Liver (tissue), 8 donors: ENCODE measurements at regions not wholly inside any gene's neighbourhood (a gene's known extent, or its start where the extent isn't known, plus 50 kb on each side); places are given as distances from the start of the nearest gene placed in this dataset.

Experiments used
- DNase-seq: peaks from one replicate; pipeline ENCODE4 v3.0.0-alpha.2; 2017; ENCODE audit warnings: low spot score
- H3K27ac ChIP-seq, 2 donors: one replicate each; pipeline ENCODE4 v1.7.0; 2013; ENCODE audit warnings: inconsistent platforms in 2 of 2, low read length in 2 of 2, control low read depth in 1 of 2, low read depth in 1 of 2, mild to moderate bottlenecking in 1 of 2
- H3K27me3 ChIP-seq, 4 donors: one replicate each; pipeline versions ENCODE4 v1.6.1 to v1.7.0; 2013; ENCODE audit warnings: low read length in 3 of 4, inconsistent platforms in 1 of 4, mild to moderate bottlenecking in 1 of 4, moderate library complexity in 1 of 4; ENCODE audit not compliant: control insufficient read depth in 4 of 4, insufficient read depth in 4 of 4
- H3K36me3 ChIP-seq, 4 donors: one replicate each; pipeline versions ENCODE4 v1.6.1 to v1.7.0; 2013; ENCODE audit warnings: low read length in 3 of 4, mild to moderate bottlenecking in 3 of 4, low read depth in 1 of 4, moderate library complexity in 1 of 4; ENCODE audit not compliant: control insufficient read depth in 4 of 4, insufficient read depth in 3 of 4
- H3K4me1 ChIP-seq, 4 donors: one replicate each; pipeline versions ENCODE4 v1.6.1 to v1.7.0; 2013; ENCODE audit warnings: low read length in 3 of 4, mild to moderate bottlenecking in 3 of 4, moderate library complexity in 1 of 4; ENCODE audit not compliant: control insufficient read depth in 4 of 4, insufficient read depth in 4 of 4
- H3K4me3 ChIP-seq, 3 donors: one replicate each; pipeline versions ENCODE4 v1.6.1 to v1.7.0; 2013; ENCODE audit warnings: low read length in 3 of 3, control low read depth in 1 of 3, low read depth in 1 of 3, mild to moderate bottlenecking in 1 of 3
- H3K9ac ChIP-seq, 2 donors: one replicate each; pipeline ENCODE4 v1.7.0; 2013; ENCODE audit warnings: low read length in 2 of 2, mild to moderate bottlenecking in 2 of 2, moderate library complexity in 2 of 2, control low read depth in 1 of 2, low read depth in 1 of 2
- H3K9me3 ChIP-seq, 4 donors: one replicate each; pipeline versions ENCODE4 v1.6.1 to v1.7.0; 2013; ENCODE audit warnings: low read length in 3 of 4; ENCODE audit not compliant: control insufficient read depth in 4 of 4
- ATF3 ChIP-seq: IDR thresholded peaks from 2 replicates; pipeline ENCODE4 v1.6.1; 2016; ENCODE audit warnings: antibody characterized with exemption
- CTCF ChIP-seq: fragments of 150-350 bp; IDR thresholded peaks from 2 replicates; pipeline ENCODE4 v1.5.1; 2017; ENCODE audit warnings: improper control_type of control experiment, low read depth, low read length; ENCODE audit not compliant: missing input control
- EGR1 ChIP-seq, 2 donors: IDR thresholded peaks; 2 replicates each; pipeline ENCODE4 v1.6.1; 2016 to 2018; ENCODE audit warnings: antibody characterized with exemption in 2 of 2, low read depth in 2 of 2
- FOXA2 ChIP-seq: IDR thresholded peaks from 2 replicates; pipeline ENCODE4 v1.6.1; 2016; ENCODE audit warnings: antibody characterized with exemption
- GABPA ChIP-seq, 2 donors: IDR thresholded peaks in 1 of 2; conservative IDR thresholded peaks in 1 of 2; 2 replicates each; pipeline ENCODE4 v1.6.1; 2016; ENCODE audit warnings: antibody characterized with exemption in 2 of 2, mild to moderate bottlenecking in 1 of 2, moderate library complexity in 1 of 2
- HNF4A ChIP-seq, 2 donors: conservative IDR thresholded peaks; 2 replicates each; pipeline ENCODE4 v1.6.1; 2016; ENCODE audit warnings: antibody characterized with exemption in 2 of 2, mild to moderate bottlenecking in 2 of 2
- HNF4G ChIP-seq: IDR thresholded peaks from 2 replicates; pipeline ENCODE4 v1.6.1; 2016; ENCODE audit warnings: antibody characterized with exemption
- JUND ChIP-seq, 2 donors: IDR thresholded peaks; 2 replicates each; pipeline ENCODE4 v1.6.1; 2016; ENCODE audit warnings: antibody characterized with exemption in 2 of 2
- MAX ChIP-seq: IDR thresholded peaks from 2 replicates; pipeline ENCODE4 v1.6.1; 2016; ENCODE audit warnings: antibody characterized with exemption
- NR2F2 ChIP-seq: IDR thresholded peaks from 2 replicates; pipeline ENCODE4 v1.6.1; 2016; ENCODE audit warnings: antibody characterized with exemption
- RAD21 ChIP-seq, 2 donors: IDR thresholded peaks; 2 replicates each; pipeline ENCODE4 v1.6.1; 2016; ENCODE audit warnings: antibody characterized with exemption in 2 of 2, mild to moderate bottlenecking in 2 of 2
- REST ChIP-seq: IDR thresholded peaks from 2 replicates; pipeline ENCODE4 v1.6.1; 2016; ENCODE audit warnings: antibody characterized with exemption, mild to moderate bottlenecking
- RXRA ChIP-seq, 2 donors: IDR thresholded peaks; 2 replicates each; pipeline ENCODE4 v1.6.1; 2017 to 2018; ENCODE audit warnings: antibody characterized with exemption in 2 of 2, mild to moderate bottlenecking in 1 of 2
- SP1 ChIP-seq: IDR thresholded peaks from 2 replicates; pipeline ENCODE4 v1.6.1; 2018; ENCODE audit warnings: antibody characterized with exemption, mild to moderate bottlenecking
- TAF1 ChIP-seq: conservative IDR thresholded peaks from 2 replicates; pipeline ENCODE4 v1.6.1; 2016; ENCODE audit warnings: antibody characterized with exemption, mild to moderate bottlenecking
- YY1 ChIP-seq: IDR thresholded peaks from 2 replicates; pipeline ENCODE4 v1.6.1; 2016; ENCODE audit warnings: antibody characterized with exemption, mild to moderate bottlenecking
- ZBTB33 ChIP-seq: IDR thresholded peaks from 2 replicates; pipeline ENCODE4 v1.6.1; 2016; ENCODE audit warnings: antibody characterized with exemption
- WGBS: extraction: QIAGEN DNeasy Blood & Tissue Kit; methylation state at CpG from one replicate; pipeline ENCODE4 v1.1.7; 2013; 5-methylcytosine and 5-hydroxymethylcytosine counted together
- donor health status: healthy.
- donor health status: healthy.
- donor health status: healthy.
- donor health status: healthy.
- donor health status: healthy.

GRCh38 chr7:50185951-50186682 is 93.1 kb upstream of the ZPBP start:
- Histone ChIP-seq H3K4me1 (no peaks in the 10 kb centered on the region), H3K27me3 (peaks cover 0 to 6% (median 0%) of the 10 kb centered on the region in 4 donors), H3K9ac (no peak overlapping the region), H3K36me3 (no peaks in the 10 kb centered on the region), H3K9me3 (peaks cover 0 to 3% (median 0%) of the 10 kb centered on the region in 4 donors), H3K4me3 (no peak overlapping the region), H3K27ac (no peak overlapping the region)
- WGBS, result 77% methylated on average over 8 of the region's 8 CpGs
- no peak for DNase-seq
- TF ChIP-seq SP1 (no peak), YY1 (no peak), HNF4G (no peak), FOXA2 (no peak), GABPA (IDR thresholded peaks at IDR 0.05 in 1 of 2, conservative IDR thresholded peaks at IDR 0.05 in 1 of 2) (no peak), EGR1 (IDR thresholded peaks at IDR 0.05; ENCODE audit: low read depth in 2 of 2) (no peak), CTCF (no peak), TAF1 (no peak), MAX (no peak), NR2F2 (no peak)

GRCh38 chr7:50185208-50185607 is 92.2 kb upstream of the ZPBP start:
- Histone ChIP-seq H3K27ac (no peak overlapping the region), H3K9ac (no peak overlapping the region), H3K4me3 (no peak overlapping the region), H3K4me1 (no peaks in the 10 kb centered on the region), H3K9me3 (peaks cover 0 to 3% (median 0%) of the 10 kb centered on the region in 4 donors), H3K36me3 (no peaks in the 10 kb centered on the region), H3K27me3 (no peaks in the 10 kb centered on the region)
- TF ChIP-seq RXRA (IDR thresholded peaks at IDR 0.05), result no peak
- TF ChIP-seq YY1, result no peak
- TF ChIP-seq RAD21 (IDR thresholded peaks at IDR 0.05), result no peak
- no peak for TF ChIP-seq ATF3
- TF ChIP-seq HNF4A (conservative IDR thresholded peaks at IDR 0.05), result no peak
- no peak for TF ChIP-seq HNF4G
- TF ChIP-seq GABPA (IDR thresholded peaks at IDR 0.05 in 1 of 2, conservative IDR thresholded peaks at IDR 0.05 in 1 of 2), result no peak
- TF ChIP-seq ZBTB33, result no peak
- TF ChIP-seq REST, result no peak
- no peak for TF ChIP-seq EGR1 (IDR thresholded peaks at IDR 0.05; ENCODE audit: low read depth in 2 of 2)
- no peak for TF ChIP-seq FOXA2
- TF ChIP-seq NR2F2, result no peak
- no peak for TF ChIP-seq TAF1
- no peak for TF ChIP-seq JUND (IDR thresholded peaks at IDR 0.05)
- TF ChIP-seq MAX, result no peak
- DNase-seq, result no peak
- WGBS, result 84% methylated on average over 4 of the region's 4 CpGs
